OCI-LY7 (cell line): ENCODE measurements at regions not wholly inside any gene's neighbourhood (a gene's known extent, or its start where the extent isn't known, plus 50 kb on each side); places are given as distances from the start of the nearest gene placed in this dataset.

Source experiments
- EZH2phosphoT487 ChIP-seq: fragments of 200-600 bp; sonication (generic); IDR thresholded peaks from 2 replicates; pipeline ENCODE4 v1.6.1; 2018; ENCODE audit warnings: low read depth, borderline replicate concordance, mild to moderate bottlenecking, mixed run types, antibody characterized with exemption, low read length, moderate library complexity, mixed read lengths
- TF ChIP-seq, protein P1 (sequence below): fragments of 200-600 bp; sonication (generic); conservative IDR thresholded peaks from 2 replicates; pipeline ENCODE4 v1.5.1; 2014; ENCODE audit warnings: mild to moderate bottlenecking, antibody characterized with exemption, low read length, moderate library complexity, mixed read lengths

GRCh38 chr9:84447305-84447704 lies 106.7 kb upstream of the SLC28A3 start:
- TF ChIP-seq, protein P1, sequence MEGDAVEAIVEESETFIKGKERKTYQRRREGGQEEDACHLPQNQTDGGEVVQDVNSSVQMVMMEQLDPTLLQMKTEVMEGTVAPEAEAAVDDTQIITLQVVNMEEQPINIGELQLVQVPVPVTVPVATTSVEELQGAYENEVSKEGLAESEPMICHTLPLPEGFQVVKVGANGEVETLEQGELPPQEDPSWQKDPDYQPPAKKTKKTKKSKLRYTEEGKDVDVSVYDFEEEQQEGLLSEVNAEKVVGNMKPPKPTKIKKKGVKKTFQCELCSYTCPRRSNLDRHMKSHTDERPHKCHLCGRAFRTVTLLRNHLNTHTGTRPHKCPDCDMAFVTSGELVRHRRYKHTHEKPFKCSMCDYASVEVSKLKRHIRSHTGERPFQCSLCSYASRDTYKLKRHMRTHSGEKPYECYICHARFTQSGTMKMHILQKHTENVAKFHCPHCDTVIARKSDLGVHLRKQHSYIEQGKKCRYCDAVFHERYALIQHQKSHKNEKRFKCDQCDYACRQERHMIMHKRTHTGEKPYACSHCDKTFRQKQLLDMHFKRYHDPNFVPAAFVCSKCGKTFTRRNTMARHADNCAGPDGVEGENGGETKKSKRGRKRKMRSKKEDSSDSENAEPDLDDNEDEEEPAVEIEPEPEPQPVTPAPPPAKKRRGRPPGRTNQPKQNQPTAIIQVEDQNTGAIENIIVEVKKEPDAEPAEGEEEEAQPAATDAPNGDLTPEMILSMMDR = no peak
- no peak for TF ChIP-seq EZH2phosphoT487
